ENCODE measurements at regions not wholly inside any gene's neighbourhood (a gene's known extent, or its start where the extent isn't known, plus 50 kb on each side); places are given as distances from the start of the nearest gene placed in this dataset.
A peak's percentile ranks its signal among the peaks of the same experiment; 100 is the strongest.

- no peak for TF ChIP-seq POLR2A (IDR thresholded peaks at IDR 0.05)
- no peak for TF ChIP-seq CTCF (IDR thresholded peaks at IDR 0.05)
- 58% methylated on average over 8 of the region's 8 CpGs for WGBS (ENCODE audit: insufficient coverage, low coverage, low lambda C conversion rate, missing lambda C conversion rate)
- H3K9me3 ChIP-seq, result no peaks in the 10 kb centered on the region
- H3K4me1 ChIP-seq, result no peaks in the 10 kb centered on the region
- H3K36me3 ChIP-seq, result no peaks in the 10 kb centered on the region
- H3K27ac ChIP-seq, result no peak overlapping the region
- no peak overlapping the region for H3K4me3 ChIP-seq
- intact Hi-C loops (cut with DNase I), result no loop called here
- ATAC-seq (no peak), DNase-seq (no peak)
- H3K27me3 ChIP-seq, result no peaks in the 10 kb centered on the region
Measured at GRCh38 chr4:187174749-187175148, 451.1 kb upstream of the FAT1 start.

GRCh38 chr4:187175197-187175596, 451.5 kb upstream of the FAT1 start:
- H3K9me3 ChIP-seq, result no peaks in the 10 kb centered on the region
- H3K4me1 ChIP-seq, result no peaks in the 10 kb centered on the region
- DNase-seq (no peak), ATAC-seq (no peak)
- intact Hi-C loops (cut with DNase I), result no loop called here
- no peak overlapping the region for H3K4me3 ChIP-seq
- H3K36me3 ChIP-seq, result no peaks in the 10 kb centered on the region
- 38% methylated on average over 5 of the region's 5 CpGs for WGBS (ENCODE audit: insufficient coverage, low coverage, low lambda C conversion rate, missing lambda C conversion rate)
- no peaks in the 10 kb centered on the region for H3K27me3 ChIP-seq
- no peak for TF ChIP-seq CTCF (IDR thresholded peaks at IDR 0.05)
- no peak for TF ChIP-seq POLR2A (IDR thresholded peaks at IDR 0.05)
- no peak overlapping the region for H3K27ac ChIP-seq

- intact Hi-C loops (cut with DNase I), result no loop called here
- Histone ChIP-seq H3K4me3 (no peak overlapping the region), H3K9me3 (no peaks in the 10 kb centered on the region), H3K4me1 (no peaks in the 10 kb centered on the region), H3K27me3 (no peaks in the 10 kb centered on the region), H3K36me3 (no peaks in the 10 kb centered on the region), H3K27ac (no peak overlapping the region)
- DNase-seq (no peak), ATAC-seq (peak in 1 of 4 donors; percentile 20)
- WGBS (ENCODE audit: insufficient coverage, low coverage, low lambda C conversion rate, missing lambda C conversion rate), result 74% methylated on average over 7 of the region's 24 CpGs
- no peak for TF ChIP-seq POLR2A (IDR thresholded peaks at IDR 0.05)
Measured at GRCh38 chr4:187176261-187176910, 452.7 kb upstream of the FAT1 start.

- no peak overlapping the region for H3K4me3 ChIP-seq
- H3K9me3 ChIP-seq, result no peaks in the 10 kb centered on the region
- H3K4me1 ChIP-seq, result no peaks in the 10 kb centered on the region
- H3K27ac ChIP-seq, result no peak overlapping the region
- H3K27me3 ChIP-seq, result no peaks in the 10 kb centered on the region
- WGBS (ENCODE audit: insufficient coverage, low coverage, low lambda C conversion rate, missing lambda C conversion rate), result 84% methylated on average over 2 of the region's 6 CpGs
- no peak for ATAC-seq
- TF ChIP-seq POLR2A (IDR thresholded peaks at IDR 0.05) (no peak), CTCF (IDR thresholded peaks at IDR 0.05) (no peak)
- H3K36me3 ChIP-seq, result no peaks in the 10 kb centered on the region
- no peak for DNase-seq
- intact Hi-C loops (cut with DNase I), result no loop called here
Measured at GRCh38 chr4:187178084-187178483, 454.4 kb upstream of the FAT1 start.

GRCh38 chr4:187178587-187178986, 454.9 kb upstream of the FAT1 start:
- H3K9me3 ChIP-seq, result no peaks in the 10 kb centered on the region
- ATAC-seq (no peak), DNase-seq (no peak)
- TF ChIP-seq CTCF (IDR thresholded peaks at IDR 0.05), result no peak
- no peak overlapping the region for H3K27ac ChIP-seq
- no peaks in the 10 kb centered on the region for H3K36me3 ChIP-seq
- WGBS (ENCODE audit: insufficient coverage, low coverage, low lambda C conversion rate, missing lambda C conversion rate), result 54% methylated on average over 6 of the region's 6 CpGs
- H3K27me3 ChIP-seq, result no peaks in the 10 kb centered on the region
- H3K4me3 ChIP-seq, result no peak overlapping the region
- no peaks in the 10 kb centered on the region for H3K4me1 ChIP-seq
- intact Hi-C loops (cut with DNase I), result no loop called here
